Colon (tissue), 2 donors: ENCODE measurements at regions not wholly inside any gene's neighbourhood (a gene's known extent, or its start where the extent isn't known, plus 50 kb on each side); places are given as distances from the start of the nearest gene placed in this dataset.

Experiments
- FAIRE-seq: peaks from 2 replicates; lab custom pipeline; 2012; peaks lifted over from hg19 to GRCh38; lab: Jason Lieb, UNC
- donor health status: control.
- donor health status: control.

DNA sequence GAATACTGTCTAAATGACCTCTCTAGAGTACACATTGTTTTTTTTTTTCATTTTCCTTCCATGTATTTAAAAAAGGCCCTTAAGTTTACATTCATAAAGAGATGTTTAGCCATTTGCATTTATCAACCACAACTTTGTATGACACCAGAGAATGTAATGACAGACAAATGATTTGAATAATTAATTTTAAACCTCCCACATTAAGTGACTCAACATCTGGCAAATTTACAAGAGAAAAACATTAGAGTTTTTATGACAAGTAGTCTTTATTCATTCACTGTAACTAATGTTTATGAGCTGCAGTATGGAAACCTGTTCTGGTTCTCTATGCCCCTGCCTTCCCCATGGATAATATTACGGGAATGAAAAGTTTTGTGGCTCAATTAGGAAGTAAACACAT lies 1093.8 kb upstream of the CDH9 start:
- FAIRE-seq = no peak

DNA sequence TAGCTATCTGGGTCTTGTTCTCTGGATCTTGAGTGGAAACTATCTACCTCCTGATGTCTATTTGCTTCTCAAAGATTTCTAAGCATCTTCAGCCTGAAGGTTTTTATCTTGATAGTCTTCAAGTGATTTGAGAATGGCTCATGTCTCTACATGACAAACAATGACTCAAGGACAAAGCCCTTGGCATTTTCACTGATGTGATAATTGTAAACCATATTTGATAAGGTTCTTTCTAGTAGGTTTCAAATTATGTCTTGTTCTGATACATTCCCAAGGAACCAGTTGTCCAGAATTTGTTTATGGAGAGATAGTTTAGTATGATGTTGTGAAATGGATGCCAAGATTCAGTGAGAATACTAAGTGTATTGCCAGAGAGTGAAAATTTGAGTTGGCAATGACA lies 1079.3 kb upstream of the CDH9 start:
- no peak for FAIRE-seq

DNA sequence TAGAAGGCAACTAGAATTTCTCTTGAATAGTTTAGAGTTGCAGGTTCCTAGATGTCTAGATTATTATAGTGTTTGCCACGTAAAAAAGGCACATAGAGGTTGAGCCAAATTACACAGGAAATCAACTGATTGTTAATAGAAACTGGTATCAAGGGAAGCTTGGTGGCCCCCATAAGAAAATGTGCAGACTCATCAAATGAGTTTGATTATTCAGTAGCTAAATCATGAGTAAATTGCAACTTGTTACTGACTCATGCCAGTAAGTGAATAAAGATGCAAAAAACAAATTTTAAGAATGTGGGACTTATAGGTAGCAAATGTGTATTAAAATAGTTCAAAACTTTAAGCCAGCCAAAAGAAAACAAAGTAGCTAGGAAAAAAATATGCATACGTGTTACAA lies 1078.9 kb upstream of the CDH9 start:
- no peak for FAIRE-seq

GRCh38 chr5:28110781-28111180 lies 1072.4 kb upstream of the CDH9 start:
- FAIRE-seq = no peak

DNA sequence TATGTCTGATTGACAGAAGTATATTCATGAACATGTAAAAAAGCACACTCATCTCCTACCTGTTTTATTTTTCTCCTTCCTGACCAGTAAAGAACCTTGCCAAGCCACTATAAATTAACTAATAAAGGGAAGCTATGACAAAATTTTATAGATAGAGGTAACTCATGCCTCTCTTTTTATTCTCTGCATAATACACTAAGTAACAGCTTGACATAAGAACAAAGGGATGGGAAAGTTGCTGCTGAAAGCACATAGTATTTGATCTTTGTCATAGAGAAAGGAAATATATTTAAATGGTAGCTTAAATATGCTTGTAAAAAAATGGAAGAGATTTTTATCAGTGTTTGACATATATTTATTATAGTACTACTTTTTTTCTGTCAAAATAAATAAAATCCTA lies 1065.7 kb upstream of the CDH9 start:
- no peak for FAIRE-seq

DNA sequence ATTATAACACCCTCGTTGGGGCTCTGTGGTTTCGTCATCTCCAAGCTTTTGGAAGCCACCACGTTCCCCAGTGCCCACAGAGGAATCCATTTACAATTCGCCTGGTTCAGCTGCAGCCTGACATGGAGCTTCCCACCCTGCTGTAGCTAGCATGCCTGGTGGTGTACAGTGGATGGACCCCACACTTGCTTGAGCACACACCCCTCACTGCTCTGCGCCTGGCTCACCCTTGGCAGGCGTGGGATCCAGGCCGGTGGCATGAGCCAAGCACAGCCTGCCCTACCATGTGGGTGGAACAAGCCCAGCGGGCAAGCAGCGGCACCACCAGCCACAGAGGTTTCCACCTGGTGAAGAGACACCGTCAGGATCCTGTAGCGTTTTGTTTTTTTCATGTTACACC lies 1045.7 kb upstream of the CDH9 start:
- no peak for FAIRE-seq

DNA sequence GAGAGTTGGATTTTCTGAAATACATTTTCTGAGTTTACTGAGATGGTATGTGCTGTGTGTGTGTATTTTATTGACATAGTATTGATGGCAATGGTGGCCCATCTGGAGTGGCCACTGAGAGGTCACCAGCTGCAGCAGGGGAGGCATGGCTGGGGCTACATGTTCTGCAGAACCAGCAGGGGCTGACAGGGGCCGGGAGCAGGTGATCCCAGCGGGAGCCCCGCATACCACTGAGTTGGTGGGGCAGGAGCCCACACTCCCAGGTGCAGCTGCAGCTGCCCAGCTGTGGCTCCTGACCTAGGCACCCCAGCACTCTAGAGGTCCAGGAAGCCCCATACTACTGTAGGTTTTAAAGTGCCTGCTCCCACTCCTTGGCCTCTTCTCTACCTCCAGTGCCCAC lies 1044.2 kb upstream of the CDH9 start:
- FAIRE-seq = no peak

DNA sequence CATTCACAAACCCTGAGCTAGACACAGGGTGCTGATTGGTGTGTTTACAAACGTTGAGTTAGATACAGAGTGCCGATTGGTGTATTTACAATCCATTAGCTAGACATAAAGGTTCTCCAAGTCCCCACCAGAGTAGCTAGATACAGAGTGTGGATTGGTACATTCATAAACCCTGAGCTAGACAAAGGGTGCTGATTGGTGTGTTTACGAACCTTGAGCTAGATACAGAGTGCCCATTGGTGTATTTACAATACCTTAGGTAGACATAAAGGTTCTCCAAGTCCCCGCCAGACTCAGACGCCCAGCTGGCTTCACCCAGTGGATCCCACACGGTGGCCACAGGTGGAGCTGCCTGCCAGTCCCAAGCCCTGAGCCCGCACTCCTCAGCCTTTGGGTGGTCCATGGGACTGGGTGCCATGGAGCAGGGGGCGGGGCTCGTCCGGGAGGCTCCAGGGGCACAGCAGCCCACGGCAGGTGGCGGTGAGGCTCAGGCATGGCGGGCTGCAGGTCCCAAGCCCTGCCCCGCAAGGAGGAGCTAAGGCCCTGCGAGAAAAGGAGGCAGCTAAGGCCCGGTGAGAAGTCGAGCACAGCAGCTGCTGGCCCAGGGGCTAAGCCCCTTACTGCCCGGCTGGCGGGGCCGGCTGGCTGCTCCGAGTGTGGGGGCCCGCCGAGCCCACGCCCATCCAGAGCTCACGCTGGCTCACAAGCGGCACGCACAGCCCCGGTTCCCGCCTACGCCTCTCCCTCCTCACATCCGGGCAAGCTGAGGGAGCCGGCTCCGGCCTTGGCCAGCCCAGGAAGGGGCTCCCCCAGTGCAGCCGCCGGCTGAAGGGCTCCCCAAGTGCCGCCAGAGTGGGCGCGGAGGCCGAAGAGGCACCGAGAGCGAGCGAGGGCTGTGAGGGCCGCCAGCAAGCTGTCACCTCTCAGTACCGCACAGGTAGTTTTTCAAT lies 1039.2 kb upstream of the CDH9 start:
- no peak for FAIRE-seq

- FAIRE-seq = no peak
Measured at GRCh38 chr5:28066856-28067255, 1028.5 kb upstream of the CDH9 start.

DNA sequence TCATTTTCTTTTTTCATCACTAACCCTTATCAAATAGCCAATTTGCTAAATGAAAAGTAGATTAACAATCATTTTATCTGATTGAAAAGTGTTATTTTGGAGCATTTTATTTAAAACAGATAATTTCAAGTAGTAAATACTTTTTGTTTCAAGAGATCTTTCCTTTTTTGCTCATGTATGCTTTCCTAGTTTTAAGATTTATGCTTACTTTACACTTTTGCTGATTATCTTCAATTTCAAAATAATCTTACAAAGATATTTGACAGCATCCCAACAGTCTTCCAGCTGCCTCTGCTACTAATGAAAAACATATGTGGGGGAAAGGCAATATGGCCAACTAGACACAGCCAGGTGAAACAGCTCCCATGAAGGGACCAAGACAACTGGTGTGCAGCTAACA lies 1027.3 kb upstream of the CDH9 start:
- FAIRE-seq = no peak

GRCh38 chr5:28046596-28046995 lies 1008.2 kb upstream of the CDH9 start:
- FAIRE-seq = no peak

DNA sequence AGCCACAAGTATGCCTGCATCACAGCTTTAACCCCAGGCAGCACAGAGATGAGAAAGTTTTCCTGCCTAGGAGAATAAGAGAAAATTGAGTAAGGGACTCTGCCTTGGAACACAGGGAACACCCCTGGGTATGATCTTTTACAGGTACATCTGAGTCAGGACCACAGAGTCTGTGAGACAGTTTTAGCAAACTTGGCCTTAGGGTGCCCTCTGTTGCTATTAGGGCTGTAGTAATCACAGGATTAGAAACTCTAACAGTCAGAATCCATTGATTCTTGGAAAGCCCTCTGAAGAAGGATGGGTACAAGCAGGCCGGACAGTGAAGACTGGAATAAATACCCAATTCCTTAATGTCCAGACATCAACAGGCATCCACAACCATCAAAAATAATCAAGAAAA lies 989.5 kb upstream of the CDH9 start:
- no peak for FAIRE-seq

GRCh38 chr5:28017178-28017577 lies 978.8 kb upstream of the CDH9 start:
- FAIRE-seq = no peak

- FAIRE-seq = no peak
Measured at GRCh38 chr5:28014779-28015178, 976.4 kb upstream of the CDH9 start.

GRCh38 chr5:28012538-28012937 lies 974.2 kb upstream of the CDH9 start:
- no peak for FAIRE-seq

- no peak for FAIRE-seq
Measured at GRCh38 chr5:28009576-28009975, 971.2 kb upstream of the CDH9 start.

- no peak for FAIRE-seq
Measured at GRCh38 chr5:27996665-27997064, 958.3 kb upstream of the CDH9 start.

DNA sequence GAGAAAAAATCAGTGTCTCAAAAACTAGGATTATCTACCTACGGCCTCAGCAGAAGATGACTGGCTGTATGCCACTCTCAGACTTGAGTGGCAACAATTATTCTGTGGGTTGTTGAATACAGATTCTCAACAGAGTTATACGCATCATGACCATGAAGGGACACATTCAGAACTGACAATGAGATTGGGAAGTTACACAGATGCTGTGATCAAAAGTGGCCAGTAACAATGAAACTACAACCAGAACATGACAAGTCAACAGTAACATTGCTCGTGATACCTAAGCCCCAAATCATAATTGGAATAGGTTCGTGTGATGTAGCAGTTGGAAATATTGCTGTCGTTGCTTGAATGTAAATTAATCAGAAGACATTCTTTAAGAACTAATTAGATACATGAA lies 957.5 kb upstream of the CDH9 start:
- FAIRE-seq = no peak

DNA sequence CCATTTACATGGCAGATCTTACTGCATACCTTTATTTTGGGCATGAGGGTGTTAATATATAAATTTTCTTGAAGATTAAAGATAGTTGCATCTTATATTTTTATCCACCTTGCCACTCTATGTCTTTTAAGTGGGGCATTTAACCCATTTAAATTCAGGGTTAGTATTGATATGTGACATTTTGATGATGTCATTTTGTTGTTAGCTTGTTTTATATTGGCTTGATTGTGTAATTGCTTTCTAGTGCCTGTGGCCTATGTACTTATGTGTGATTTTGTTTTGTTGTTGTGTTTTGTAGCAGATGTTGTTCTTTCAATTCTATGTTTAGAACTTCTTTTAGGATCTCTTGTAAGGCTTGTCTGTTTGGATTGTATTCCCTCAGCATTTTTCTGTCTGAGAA lies 939.9 kb upstream of the CDH9 start:
- no peak for FAIRE-seq

DNA sequence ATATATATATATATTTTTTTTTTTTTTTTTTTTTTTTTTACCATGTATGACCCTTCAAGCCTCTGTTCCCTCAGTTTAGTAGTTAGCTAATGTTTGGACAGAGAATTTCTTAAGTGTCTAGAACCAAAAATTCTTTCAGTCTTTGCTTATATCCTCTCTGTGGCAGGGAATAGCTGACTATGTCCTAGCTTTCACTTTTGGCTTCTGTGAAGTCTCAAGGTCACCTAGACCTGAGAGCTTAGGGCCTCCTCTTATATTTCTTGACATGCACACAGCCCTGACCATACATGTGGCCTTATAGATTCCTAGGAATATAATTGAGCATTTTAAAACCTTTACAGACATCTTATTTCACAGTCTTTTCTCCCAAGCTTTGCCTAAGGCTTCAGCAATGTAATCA lies 930.8 kb upstream of the CDH9 start:
- no peak for FAIRE-seq

GRCh38 chr5:27963050-27963783 lies 924.8 kb upstream of the CDH9 start:
- FAIRE-seq = no peak

DNA sequence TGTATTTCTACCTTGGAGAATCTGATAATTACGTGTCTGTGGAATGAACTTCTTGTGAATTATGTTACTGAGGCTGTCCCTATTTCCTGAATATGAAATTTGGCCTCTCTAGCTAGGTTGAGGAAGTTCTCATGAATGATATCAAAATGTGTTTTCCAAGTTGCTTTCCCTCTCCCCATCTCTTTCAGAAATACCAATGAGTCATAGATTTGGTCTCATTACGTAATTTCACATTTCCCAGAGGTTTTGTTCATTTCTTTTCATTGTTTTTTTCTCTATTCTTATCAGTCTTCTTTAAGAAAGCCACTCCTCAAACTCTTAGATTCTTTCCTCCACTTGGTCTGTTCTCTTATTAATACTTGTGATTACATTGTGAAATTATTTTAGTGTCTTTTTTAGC lies 923.8 kb upstream of the CDH9 start:
- FAIRE-seq = no peak

DNA sequence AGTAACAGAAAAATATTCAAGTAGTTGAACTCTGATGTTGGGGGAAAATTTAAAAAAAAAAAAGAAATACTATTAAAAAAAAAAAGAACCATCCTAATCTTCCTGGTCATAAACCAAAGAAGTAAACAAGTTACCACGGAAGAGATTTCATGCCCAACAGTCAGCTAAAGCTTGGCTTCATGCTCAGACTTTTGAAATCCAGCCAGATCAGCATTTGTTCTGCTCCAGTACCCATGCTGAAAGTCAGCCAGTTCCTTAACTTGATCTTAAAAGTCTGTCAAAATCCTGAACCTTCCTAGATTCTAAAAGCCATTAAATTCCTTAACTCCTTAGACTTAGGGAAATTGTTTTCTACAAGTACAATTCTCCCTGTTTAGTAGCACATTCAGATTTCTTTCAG lies 908.7 kb upstream of the CDH9 start:
- no peak for FAIRE-seq

DNA sequence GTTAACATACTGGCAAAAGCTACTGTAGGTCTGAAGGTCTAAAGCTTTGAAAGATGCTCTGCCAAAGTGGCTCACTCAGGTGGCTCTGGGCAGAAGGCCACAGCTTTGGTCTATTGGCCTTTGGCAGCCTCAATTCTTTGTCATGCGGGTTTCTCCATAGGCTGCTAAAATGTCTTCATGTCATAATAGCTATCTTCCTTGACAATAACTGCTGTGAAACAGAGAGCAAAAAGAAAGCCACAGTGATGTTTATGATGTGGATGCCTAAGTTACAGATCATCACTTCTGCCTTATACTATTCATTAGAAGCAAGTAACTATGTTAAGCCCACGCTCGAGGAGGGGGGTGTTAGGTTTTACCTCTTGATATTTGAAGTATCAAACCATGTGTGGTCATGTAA lies 906.1 kb upstream of the CDH9 start:
- no peak for FAIRE-seq
